Activated T-cell treated with anti-CD3 and anti-CD28 coated beads for 24 hours (primary cell): ENCODE measurements at regions not wholly inside any gene's neighbourhood (a gene's known extent, or its start where the extent isn't known, plus 50 kb on each side); places are given as distances from the start of the nearest gene placed in this dataset.
A peak's percentile ranks its signal among the peaks of the same experiment; 100 is the strongest.

Experiments
- DNase-seq: peaks from one replicate; pipeline ENCODE4 v3.0.0-alpha.2; 2020; ENCODE audit warnings: low read depth

- DNase-seq, result no peak
These were observed 70.9 kb upstream of the GSE1 start for GRCh38 chr16:85541980-85542900.

DNA sequence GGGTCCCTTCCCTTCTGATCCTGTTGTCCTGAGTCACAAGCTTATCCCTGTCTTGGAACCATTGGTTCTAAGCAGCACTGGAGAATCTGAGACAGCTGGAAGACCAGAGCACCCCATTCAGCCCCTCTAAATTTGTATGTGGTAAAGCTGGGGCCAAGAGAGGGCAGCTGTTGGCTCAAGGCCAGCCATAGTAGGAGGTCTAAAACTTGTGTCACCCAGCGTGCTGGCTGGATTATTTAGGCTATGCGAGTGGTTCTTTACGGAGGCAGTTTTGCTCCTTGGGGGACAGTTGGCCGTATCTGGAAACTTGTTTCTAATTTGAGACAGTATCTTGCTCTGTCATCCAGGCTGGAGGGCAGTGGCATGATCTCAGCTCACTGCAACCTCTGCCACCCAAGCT is 69.6 kb upstream of the GSE1 start:
- DNase-seq, result no peak

DNA sequence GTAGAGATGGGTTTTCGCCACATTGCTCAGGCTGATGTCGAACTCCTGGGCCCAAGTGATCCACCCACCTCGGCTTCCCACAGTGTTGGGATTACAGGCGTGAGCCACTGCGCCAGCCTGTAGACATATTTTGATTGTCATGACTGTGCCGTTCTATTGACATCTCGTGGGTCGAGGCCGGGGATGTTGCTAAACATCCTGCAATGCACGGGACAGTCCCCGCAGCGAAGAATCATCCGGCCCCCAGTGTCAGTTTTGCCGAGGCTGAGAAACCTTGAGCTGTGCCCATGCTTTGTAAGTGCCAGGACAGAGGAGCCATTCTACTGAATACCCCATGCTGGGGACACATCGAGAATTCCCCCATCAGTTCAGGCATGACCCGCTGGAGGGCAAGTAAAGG is 69.1 kb upstream of the GSE1 start:
- DNase-seq, result no peak

DNA sequence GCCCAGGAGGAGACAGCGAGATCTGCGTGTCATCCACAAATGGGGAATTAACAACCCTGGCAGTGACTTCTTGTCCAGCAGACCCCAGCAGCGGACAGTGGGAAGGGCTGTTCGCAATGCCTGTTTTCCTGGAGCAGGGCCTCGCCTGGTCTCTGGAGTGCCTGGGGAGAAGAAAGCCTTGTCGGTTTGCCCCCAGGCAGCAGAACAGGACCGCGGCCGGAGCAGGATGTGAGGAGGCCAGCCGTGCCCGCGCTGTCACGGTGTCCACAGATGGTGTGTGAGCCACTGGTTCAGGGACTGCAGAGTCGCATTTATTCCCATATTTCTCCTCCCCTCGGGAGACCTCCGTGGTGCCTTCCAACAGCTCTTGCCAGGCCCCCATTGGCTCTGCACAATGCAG is 68.5 kb upstream of the GSE1 start:
- DNase-seq, result no peak

DNA sequence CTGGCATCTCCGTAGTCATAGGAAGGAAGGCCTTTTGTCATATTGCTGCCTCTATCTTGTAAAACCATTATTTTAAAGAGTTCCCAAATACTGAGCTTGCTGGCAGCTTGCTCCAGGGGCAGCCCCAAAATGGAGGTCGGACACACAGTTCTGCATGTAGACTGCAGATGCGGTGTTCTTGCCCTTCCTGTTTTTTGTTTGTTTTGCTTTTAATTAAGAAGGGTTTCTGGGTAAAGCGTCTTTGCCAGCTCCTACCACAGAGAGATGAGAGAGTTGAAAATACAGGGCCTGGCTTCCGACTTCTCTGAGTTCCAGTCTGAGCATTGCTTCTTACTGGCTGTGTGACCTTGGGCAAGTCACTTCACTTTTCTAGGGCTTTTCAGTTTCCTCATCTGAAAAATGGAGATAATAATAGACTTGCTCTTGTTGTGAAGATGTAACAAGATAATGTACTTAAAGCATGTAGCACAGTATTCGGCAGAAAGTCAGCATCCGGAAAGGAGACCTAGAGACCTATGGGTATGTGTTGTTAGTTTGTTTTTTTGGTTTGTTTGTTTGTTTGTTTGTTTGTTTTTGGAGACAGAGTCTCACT is 67.8 kb upstream of the GSE1 start:
- DNase-seq, result no peak

- no peak for DNase-seq
These were observed 66.3 kb upstream of the GSE1 start for GRCh38 chr16:85546585-85547447.

- no peak for DNase-seq
These were observed 64.7 kb upstream of the GSE1 start for GRCh38 chr16:85548375-85548774.

- no peak for DNase-seq
These were observed 63.2 kb upstream of the GSE1 start for GRCh38 chr16:85549766-85550421.

DNA sequence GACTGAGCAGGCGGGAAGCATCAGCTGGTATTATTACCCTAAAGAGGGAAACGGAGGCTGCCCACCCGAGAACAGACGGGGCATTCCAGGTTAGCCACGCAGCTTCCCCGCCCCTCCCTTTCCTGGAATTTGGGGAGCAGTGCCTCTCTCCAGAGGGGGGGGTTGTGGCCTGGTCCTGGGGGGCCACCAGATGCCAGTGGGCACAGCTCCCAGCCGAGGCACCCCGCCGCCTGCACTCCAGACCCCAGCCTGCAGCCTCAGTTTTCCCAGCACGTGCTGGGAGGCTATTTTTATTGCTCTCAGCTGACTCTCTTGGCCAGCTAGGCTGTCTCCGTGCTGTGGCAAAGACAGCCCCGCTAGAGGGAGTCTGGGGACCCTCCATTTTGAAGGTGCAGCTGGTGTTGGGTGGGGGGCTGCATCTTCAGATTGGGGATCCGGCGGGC is 62.7 kb upstream of the GSE1 start:
- DNase-seq, result no peak

GRCh38 chr16:85550953-85551924 is 61.9 kb upstream of the GSE1 start:
- no peak for DNase-seq

DNA sequence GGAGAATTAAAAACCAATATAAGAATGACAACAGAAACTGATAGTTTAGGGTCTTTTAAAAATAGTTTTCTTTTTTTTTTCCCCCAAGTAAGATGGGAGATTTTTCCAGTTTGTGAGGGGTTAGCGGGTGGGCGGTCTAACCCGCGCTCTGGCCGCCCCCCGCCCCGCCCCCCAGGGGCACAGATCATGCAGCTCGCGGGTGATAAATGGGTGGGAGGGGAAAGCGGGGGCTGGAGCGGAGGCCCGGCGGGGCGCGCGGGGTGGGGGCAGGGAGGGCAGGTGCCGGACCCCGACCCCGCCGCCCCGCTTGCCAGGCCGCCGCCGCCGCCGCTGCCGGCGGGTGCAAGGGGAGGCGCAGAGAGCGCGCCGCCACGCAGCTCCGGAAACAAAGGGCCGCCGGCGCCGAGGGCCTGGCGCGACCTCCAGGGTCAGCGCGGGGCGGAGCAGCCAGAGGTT is 60.1 kb upstream of the GSE1 start:
- no peak for DNase-seq

GRCh38 chr16:85553436-85554113 is 59.5 kb upstream of the GSE1 start:
- DNase-seq, result no peak

- DNase-seq, result peak; percentile 74
These were observed 58.8 kb upstream of the GSE1 start for GRCh38 chr16:85554114-85554888.

GRCh38 chr16:85554889-85555718 is 58.0 kb upstream of the GSE1 start:
- peak; percentile 56 for DNase-seq

DNA sequence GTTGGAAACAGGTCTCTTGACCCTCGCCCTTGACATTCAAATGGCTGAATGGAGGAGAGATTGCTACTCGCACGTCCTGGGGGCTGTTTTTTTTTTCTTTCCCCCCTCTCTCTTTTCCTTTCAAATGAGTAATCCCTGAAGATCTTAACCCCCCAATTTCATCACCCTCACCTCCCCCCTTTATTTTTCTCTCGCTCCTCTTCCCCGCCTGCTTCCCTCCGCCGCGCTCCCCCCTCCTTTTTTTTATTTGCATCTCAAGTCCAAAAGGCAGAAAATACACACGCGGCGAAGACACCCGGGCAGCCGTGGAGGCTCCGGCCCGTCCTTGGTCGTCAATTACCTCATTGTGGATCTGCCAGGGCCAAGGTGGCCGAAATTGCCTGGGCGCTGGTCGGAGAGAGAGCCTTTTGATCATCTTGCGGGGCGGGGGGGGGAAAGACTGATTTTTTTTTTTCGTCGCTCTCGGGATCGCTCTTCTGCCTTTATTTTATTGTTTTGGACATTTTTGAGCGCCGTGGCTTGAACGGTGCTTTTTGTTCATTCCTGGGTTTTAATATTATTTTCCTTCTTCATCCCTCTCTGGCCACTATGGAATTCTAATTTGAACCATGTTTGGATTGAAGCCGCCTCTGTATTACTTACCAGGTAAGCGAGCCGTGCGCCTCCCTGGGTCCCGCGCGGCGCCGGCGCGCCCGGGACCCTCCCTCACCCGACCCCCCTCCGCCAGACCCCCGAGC is 57.2 kb upstream of the GSE1 start:
- DNase-seq, result no peak

- no peak for DNase-seq
These were observed 56.6 kb upstream of the GSE1 start for GRCh38 chr16:85556456-85557082.
